ENCODE measurements at regions not wholly inside any gene's neighbourhood (a gene's known extent, or its start where the extent isn't known, plus 50 kb on each side); places are given as distances from the start of the nearest gene placed in this dataset.

DNA sequence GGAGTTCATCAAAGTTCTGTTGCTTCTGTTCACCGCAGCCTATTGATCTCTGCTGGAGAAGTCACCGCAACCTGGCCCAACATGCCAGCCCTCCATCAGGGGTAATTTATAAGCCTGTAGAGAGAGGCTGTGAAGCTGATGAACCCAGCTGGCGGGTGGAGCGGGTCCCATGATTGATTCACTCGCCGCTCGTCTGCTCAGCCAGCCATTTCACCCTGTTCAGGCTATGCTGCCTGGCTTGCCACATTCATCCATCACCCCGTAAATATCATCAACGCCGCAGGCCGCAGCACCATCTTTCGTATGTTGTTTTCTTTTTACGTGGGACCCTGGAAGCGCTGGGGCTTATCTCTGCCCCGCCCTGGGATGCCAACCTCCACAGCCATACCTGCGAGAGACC is 116.7 kb upstream of the OPCML start:
- Histone ChIP-seq H3K9ac (ENCODE audit: insufficient read depth in 1 of 2, low read depth in 2 of 2, low read length in 2 of 2) (no peak overlapping the region), H2AFZ (ENCODE audit: low read depth, low read length) (no peak overlapping the region), H3K79me2 (ENCODE audit: control insufficient read depth, insufficient read depth, low read length) (no peaks in the 10 kb centered on the region), H3K9me1 (ENCODE audit: control insufficient read depth, insufficient read depth, low read length) (no peaks in the 10 kb centered on the region), H3K36me3 (ENCODE audit: control insufficient read depth, insufficient read depth, low read length) (no peaks in the 10 kb centered on the region), H3K4me1 (replicated peaks in 1 of 2; ENCODE audit: control insufficient read depth in 2 of 2, insufficient read depth in 2 of 2, low read length in 2 of 2) (no peaks in the 10 kb centered on the region), H3K4me2 (ENCODE audit: insufficient read depth, low read length) (no peak overlapping the region), H3K27ac (ENCODE audit: extremely low read depth, low read depth, low read length) (no peak overlapping the region), H4K20me1 (replicated peaks; ENCODE audit: control insufficient read depth, insufficient read depth, low read length) (no peaks in the 10 kb centered on the region), H3K4me3 (no peak overlapping the region), H3K9me3 (replicated peaks; ENCODE audit: control insufficient read depth, insufficient read depth, low read depth, low read length) (no peaks in the 10 kb centered on the region), H3K27me3 (ENCODE audit: control insufficient read depth in 2 of 2, insufficient read depth in 2 of 2, low read length in 2 of 2) (no peaks in the 10 kb centered on the region)
- in situ Hi-C loops (cut with MboI) (no loop called here), intact Hi-C loops (cut with micrococcal nuclease) (no loop called here)
- no TSS peak for BruUV-seq (replicated peaks)
- ATAC-seq: no peak
- DNase-seq (ENCODE audit: extremely low read depth in 1 of 4, low spot score in 3 of 4): no peak
- ChIA-PET CTCF (ENCODE audit: low intra/inter-chr PET ratio) (no interaction called here), POLR2A (no interaction called here)
- no peak for FAIRE-seq
- 3% methylated on average over 13 of the region's 16 CpGs for WGBS (ENCODE audit: insufficient coverage, low coverage, missing lambda C conversion rate)
- TF ChIP-seq, protein P1, sequence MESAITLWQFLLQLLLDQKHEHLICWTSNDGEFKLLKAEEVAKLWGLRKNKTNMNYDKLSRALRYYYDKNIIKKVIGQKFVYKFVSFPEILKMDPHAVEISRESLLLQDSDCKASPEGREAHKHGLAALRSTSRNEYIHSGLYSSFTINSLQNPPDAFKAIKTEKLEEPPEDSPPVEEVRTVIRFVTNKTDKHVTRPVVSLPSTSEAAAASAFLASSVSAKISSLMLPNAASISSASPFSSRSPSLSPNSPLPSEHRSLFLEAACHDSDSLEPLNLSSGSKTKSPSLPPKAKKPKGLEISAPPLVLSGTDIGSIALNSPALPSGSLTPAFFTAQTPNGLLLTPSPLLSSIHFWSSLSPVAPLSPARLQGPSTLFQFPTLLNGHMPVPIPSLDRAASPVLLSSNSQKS (CRISPR knock-in tag; IDR thresholded peaks at IDR 0.05): no peak
- TF ChIP-seq ZNF212 (CRISPR knock-in tag; IDR thresholded peaks at IDR 0.05): no peak
- TF ChIP-seq, protein P2, sequence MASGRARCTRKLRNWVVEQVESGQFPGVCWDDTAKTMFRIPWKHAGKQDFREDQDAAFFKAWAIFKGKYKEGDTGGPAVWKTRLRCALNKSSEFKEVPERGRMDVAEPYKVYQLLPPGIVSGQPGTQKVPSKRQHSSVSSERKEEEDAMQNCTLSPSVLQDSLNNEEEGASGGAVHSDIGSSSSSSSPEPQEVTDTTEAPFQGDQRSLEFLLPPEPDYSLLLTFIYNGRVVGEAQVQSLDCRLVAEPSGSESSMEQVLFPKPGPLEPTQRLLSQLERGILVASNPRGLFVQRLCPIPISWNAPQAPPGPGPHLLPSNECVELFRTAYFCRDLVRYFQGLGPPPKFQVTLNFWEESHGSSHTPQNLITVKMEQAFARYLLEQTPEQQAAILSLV (tag; IDR thresholded peaks at IDR 0.05): no peak
- TF ChIP-seq PML (IDR thresholded peaks at IDR 0.05; ENCODE audit: low read length): no peak
- no peak for TF ChIP-seq ZNF133 (CRISPR knock-in tag; IDR thresholded peaks at IDR 0.05)
- TF ChIP-seq, protein P3, sequence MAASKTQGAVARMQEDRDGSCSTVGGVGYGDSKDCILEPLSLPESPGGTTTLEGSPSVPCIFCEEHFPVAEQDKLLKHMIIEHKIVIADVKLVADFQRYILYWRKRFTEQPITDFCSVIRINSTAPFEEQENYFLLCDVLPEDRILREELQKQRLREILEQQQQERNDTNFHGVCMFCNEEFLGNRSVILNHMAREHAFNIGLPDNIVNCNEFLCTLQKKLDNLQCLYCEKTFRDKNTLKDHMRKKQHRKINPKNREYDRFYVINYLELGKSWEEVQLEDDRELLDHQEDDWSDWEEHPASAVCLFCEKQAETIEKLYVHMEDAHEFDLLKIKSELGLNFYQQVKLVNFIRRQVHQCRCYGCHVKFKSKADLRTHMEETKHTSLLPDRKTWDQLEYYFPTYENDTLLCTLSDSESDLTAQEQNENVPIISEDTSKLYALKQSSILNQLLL (CRISPR knock-in tag; IDR thresholded peaks at IDR 0.05; ENCODE audit: borderline replicate concordance): no peak
- TF ChIP-seq, protein P4, sequence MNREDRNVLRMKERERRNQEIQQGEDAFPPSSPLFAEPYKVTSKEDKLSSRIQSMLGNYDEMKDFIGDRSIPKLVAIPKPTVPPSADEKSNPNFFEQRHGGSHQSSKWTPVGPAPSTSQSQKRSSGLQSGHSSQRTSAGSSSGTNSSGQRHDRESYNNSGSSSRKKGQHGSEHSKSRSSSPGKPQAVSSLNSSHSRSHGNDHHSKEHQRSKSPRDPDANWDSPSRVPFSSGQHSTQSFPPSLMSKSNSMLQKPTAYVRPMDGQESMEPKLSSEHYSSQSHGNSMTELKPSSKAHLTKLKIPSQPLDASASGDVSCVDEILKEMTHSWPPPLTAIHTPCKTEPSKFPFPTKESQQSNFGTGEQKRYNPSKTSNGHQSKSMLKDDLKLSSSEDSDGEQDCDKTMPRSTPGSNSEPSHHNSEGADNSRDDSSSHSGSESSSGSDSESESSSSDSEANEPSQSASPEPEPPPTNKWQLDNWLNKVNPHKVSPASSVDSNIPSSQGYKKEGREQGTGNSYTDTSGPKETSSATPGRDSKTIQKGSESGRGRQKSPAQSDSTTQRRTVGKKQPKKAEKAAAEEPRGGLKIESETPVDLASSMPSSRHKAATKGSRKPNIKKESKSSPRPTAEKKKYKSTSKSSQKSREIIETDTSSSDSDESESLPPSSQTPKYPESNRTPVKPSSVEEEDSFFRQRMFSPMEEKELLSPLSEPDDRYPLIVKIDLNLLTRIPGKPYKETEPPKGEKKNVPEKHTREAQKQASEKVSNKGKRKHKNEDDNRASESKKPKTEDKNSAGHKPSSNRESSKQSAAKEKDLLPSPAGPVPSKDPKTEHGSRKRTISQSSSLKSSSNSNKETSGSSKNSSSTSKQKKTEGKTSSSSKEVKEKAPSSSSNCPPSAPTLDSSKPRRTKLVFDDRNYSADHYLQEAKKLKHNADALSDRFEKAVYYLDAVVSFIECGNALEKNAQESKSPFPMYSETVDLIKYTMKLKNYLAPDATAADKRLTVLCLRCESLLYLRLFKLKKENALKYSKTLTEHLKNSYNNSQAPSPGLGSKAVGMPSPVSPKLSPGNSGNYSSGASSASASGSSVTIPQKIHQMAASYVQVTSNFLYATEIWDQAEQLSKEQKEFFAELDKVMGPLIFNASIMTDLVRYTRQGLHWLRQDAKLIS (CRISPR knock-in tag; IDR thresholded peaks at IDR 0.05): no peak
- TF ChIP-seq KAT2B (IDR thresholded peaks at IDR 0.05; ENCODE audit: low read depth, low read length): no peak
- TF ChIP-seq ZC3H8 (IDR thresholded peaks at IDR 0.05): no peak
- TF ChIP-seq, protein P5, sequence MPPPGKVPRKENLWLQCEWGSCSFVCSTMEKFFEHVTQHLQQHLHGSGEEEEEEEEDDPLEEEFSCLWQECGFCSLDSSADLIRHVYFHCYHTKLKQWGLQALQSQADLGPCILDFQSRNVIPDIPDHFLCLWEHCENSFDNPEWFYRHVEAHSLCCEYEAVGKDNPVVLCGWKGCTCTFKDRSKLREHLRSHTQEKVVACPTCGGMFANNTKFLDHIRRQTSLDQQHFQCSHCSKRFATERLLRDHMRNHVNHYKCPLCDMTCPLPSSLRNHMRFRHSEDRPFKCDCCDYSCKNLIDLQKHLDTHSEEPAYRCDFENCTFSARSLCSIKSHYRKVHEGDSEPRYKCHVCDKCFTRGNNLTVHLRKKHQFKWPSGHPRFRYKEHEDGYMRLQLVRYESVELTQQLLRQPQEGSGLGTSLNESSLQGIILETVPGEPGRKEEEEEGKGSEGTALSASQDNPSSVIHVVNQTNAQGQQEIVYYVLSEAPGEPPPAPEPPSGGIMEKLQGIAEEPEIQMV (tag; conservative IDR thresholded peaks at IDR 0.05; ENCODE audit: low read depth): no peak
- no peak for TF ChIP-seq SMAD3 (CRISPR knock-in tag; conservative IDR thresholded peaks at IDR 0.05)
- no peak for TF ChIP-seq ZNF766 (CRISPR knock-in tag; conservative IDR thresholded peaks at IDR 0.05)
- TF ChIP-seq, protein P6, sequence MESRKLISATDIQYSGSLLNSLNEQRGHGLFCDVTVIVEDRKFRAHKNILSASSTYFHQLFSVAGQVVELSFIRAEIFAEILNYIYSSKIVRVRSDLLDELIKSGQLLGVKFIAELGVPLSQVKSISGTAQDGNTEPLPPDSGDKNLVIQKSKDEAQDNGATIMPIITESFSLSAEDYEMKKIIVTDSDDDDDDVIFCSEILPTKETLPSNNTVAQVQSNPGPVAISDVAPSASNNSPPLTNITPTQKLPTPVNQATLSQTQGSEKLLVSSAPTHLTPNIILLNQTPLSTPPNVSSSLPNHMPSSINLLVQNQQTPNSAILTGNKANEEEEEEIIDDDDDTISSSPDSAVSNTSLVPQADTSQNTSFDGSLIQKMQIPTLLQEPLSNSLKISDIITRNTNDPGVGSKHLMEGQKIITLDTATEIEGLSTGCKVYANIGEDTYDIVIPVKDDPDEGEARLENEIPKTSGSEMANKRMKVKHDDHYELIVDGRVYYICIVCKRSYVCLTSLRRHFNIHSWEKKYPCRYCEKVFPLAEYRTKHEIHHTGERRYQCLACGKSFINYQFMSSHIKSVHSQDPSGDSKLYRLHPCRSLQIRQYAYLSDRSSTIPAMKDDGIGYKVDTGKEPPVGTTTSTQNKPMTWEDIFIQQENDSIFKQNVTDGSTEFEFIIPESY (CRISPR knock-in tag; IDR thresholded peaks at IDR 0.05): no peak
